Peyer's patch (tissue), 4 donors: ENCODE measurements at regions not wholly inside any gene's neighbourhood (a gene's known extent, or its start where the extent isn't known, plus 50 kb on each side); places are given as distances from the start of the nearest gene placed in this dataset.

Source experiments
- POLR2A ChIP-seq, 2 donors: fragments of 450-650 bp; IDR thresholded peaks; one replicate each; pipeline ENCODE4 v1.5.1; 2017; ENCODE audit warnings: antibody characterized with exemption in 2 of 2, mild to moderate bottlenecking in 2 of 2, moderate library complexity in 2 of 2
- TF ChIP-seq, protein P1 (sequence below), 6 experiments: fragments of 450-650 bp in 4 of 6; fragments of 200-600 bp in 2 of 6; sonication (generic) in 1 of 6; IDR thresholded peaks; one replicate each; pipeline ENCODE4 v1.5.1; 2017 to 2019; ENCODE audit warnings: antibody characterized with exemption in 6 of 6, mild to moderate bottlenecking in 3 of 6, moderate library complexity in 1 of 6

DNA sequence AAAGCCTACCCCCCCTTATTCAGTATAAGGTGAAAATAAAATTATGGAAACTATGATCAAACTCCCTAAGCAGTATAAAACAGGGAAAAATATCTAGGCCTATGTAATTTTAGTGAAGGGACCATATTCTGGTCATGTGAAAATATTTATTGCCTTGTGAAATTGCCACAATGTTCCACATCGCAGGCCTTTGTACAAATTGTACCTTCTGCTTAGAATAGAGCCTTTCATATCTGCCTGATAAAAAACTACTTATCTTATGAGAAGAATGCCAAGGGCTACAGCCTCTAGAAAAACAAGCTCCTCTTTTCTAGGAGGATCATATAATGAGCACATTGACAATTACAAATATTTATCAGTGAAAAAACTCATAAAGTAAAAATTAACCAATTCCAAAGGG, 1280.0 kb downstream of the EFNB2 start:
- TF ChIP-seq, protein P1, sequence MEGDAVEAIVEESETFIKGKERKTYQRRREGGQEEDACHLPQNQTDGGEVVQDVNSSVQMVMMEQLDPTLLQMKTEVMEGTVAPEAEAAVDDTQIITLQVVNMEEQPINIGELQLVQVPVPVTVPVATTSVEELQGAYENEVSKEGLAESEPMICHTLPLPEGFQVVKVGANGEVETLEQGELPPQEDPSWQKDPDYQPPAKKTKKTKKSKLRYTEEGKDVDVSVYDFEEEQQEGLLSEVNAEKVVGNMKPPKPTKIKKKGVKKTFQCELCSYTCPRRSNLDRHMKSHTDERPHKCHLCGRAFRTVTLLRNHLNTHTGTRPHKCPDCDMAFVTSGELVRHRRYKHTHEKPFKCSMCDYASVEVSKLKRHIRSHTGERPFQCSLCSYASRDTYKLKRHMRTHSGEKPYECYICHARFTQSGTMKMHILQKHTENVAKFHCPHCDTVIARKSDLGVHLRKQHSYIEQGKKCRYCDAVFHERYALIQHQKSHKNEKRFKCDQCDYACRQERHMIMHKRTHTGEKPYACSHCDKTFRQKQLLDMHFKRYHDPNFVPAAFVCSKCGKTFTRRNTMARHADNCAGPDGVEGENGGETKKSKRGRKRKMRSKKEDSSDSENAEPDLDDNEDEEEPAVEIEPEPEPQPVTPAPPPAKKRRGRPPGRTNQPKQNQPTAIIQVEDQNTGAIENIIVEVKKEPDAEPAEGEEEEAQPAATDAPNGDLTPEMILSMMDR (IDR thresholded peaks at IDR 0.05) = no peak
- TF ChIP-seq POLR2A (IDR thresholded peaks at IDR 0.05) = no peak
